Left renal cortex interstitium (tissue), 4 donors: ENCODE measurements at regions not wholly inside any gene's neighbourhood (a gene's known extent, or its start where the extent isn't known, plus 50 kb on each side); places are given as distances from the start of the nearest gene placed in this dataset.

Experiments used
- DNase-seq, 4 donors: peaks; one replicate each; pipeline ENCODE4 v3.0.0-alpha.2; 2013; ENCODE audit warnings: low read depth in 4 of 4, low spot score in 2 of 4, missing footprints in 1 of 4

GRCh38 chr4:187174749-187175148, 451.1 kb upstream of the FAT1 start:
- DNase-seq = no peak

DNA sequence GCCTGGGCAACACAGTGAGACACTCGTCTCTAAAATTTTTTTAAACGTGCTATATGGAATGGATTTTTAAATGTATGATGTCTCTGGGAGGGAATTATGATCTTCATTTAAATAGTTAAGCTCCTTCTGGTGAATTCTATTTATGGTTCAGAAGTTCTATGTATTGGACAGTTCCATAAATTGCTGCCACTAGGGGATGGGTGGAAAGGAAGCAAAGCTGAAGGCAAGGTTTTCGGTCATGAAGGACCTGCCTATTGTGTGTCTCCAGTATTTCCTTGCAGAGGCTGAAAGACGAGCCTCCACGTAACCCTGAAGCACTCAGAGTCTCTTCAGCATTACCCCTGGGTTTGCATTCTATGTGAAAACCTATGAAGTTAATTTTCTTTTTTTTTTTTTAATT, 451.5 kb upstream of the FAT1 start:
- DNase-seq = no peak

GRCh38 chr4:187176261-187176910, 452.7 kb upstream of the FAT1 start:
- DNase-seq = no peak

DNA sequence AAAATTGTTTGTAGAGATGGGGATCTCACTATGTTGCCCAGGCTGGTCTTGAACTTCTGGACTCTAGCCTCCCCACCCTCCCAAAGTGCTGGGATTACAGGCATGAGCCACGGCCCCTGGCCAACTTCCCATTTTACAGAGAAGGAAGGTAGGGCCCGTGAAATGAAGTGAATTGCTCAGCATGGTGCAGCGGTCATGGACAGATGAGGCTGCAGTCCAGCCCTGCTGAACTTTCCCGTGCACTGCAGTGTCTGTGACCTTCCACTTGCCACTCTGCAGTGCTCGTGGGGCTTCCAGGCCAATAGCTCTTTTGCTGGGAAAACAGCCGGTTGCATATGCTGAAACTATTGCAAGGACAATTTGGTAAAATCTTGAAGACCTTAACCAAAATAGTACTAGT, 454.4 kb upstream of the FAT1 start:
- DNase-seq = no peak

GRCh38 chr4:187178587-187178986, 454.9 kb upstream of the FAT1 start:
- no peak for DNase-seq

DNA sequence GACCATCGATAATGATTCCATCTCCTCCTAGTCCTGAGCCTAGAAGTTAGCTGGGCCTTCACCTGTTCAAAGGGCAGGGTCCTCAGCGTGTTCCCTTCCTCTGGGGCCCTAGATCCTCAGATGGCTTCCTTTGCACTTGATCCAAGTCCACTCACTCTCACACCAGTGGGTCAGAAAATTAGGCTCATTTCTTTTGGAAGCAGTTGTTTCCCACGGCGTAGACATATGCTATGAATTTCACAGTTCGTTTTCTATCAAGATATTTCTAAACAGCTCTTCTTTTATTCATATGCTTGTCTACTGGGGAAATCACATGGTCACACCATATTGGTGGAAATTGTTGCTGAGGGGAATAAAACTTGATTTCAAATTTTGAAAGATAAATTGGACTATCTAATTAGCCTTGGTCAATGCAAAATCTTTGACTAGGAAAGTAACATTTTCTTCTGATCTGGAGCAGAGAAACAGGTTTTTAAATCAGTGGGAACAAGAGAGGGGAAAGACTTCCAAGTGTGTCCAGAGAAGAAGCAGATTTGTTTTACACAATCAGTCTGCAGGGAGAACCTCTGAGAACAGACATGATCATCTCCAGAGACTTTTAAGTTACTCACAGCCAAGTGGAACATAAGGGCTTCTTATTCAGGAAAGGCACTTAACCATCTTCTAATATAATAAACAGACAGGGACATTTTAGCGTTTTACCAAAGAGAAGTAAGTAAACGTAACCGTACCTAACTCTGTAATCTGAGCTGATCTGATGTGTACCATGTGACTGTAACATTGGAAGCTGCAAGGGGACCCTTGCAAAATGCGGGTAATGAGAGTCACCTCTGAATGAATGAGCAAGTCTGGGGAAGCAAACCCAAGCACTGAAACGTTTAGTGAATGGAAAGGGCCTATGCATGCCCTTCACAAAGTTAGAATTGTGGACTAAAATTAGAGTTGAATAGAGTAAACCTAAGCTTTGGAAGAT, 455.7 kb upstream of the FAT1 start:
- no peak for DNase-seq

- no peak for DNase-seq
Measured at GRCh38 chr4:187181054-187181453, 457.4 kb upstream of the FAT1 start.

DNA sequence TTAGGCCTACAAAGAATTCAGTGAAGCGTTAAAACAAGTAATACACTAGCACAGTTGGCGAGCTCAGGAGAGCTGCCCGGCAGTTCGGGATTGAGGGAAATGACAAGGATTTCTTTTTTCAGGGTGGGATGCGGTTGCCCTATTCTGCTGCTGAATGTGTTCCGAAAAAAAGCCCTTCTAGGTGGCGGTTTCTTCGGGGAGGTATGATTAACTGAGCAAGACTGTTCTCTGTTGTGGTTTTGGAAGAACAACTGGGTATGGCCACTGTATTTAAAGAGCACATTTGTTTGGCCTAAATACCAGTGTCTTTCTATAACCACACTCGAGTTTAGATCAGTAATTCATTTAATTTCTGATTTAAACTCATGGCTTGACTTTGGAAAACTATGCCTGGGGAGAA, 459.7 kb upstream of the FAT1 start:
- DNase-seq = no peak

- no peak for DNase-seq
Measured at GRCh38 chr4:187183826-187184225, 460.2 kb upstream of the FAT1 start.

DNA sequence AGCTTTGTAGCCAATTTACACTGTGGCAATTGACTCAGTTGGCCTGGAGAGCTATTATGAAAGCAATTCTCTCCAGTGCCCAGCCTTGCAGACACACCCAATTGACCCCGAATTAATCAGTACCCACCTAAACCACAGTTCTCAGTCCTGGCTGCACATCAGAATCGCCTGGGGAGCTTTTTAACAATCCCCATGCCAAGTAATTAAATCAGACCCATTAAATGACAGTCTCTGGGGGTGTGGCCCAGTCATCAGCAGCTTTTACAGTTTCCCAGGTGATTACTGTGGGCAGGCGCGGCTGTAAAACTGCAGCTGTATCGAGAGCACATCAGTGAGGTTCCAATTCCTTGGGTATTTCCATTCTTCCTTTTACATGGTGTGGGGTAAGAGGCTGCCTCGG, 460.9 kb upstream of the FAT1 start:
- DNase-seq = no peak

DNA sequence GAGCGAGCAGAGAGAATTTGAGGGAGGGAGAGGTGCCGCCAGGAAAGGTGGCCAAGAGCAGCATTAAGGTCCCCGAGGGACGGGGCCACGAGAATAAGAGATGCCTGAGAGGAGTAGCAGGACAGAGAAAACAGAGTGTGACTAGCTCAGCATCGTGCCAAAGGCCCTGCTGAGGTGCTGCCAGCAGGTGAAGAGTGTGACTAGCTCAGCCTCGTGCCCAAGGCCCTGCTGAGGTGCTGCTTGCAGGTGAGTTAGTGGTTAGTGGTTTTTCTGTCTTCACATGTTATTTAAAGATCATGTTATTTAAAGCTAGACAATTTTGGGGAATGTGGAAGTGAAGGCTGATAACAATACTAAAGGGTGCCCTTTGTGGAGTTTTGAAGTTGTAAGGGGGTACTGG, 464.5 kb upstream of the FAT1 start:
- no peak for DNase-seq

DNA sequence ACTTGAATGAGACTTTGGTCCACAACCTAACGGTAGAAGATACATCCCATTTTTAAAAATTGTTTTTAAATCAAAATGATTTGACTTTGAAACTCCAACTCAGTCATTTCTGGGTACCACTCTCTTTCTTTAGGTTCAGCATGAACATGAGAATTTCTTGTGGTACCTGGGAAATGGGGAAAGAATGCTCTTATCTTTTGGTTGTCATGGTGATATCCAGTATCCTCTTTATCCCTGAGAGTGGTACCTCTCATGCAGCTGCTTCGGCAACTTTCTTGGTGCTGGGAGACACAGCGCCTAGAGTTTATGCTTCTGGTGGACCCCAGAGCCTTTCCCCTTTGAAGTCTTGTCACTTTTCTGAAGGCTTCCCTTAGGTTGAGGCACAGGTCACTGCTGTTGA, 465.1 kb upstream of the FAT1 start:
- no peak for DNase-seq

- DNase-seq = no peak
Measured at GRCh38 chr4:187190390-187190789, 466.7 kb upstream of the FAT1 start.

DNA sequence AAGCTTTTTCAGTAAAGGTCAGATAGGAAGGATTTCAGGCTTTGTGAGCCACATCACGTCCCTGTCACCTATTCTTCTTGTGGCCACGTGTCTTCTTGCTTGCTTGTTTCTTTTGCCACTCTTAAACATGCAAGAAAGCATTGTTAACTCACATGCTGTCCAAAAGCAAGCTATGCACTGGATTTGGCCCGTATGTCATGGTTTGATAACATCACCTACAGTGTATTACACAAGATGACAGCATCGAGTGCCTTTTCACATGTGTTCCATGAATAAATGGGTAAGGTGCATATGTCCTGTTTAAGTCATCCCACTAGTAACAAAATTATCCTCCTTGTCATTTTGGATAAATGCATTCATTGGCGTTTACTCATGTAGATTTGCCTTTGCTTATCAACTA, 468.0 kb upstream of the FAT1 start:
- no peak for DNase-seq

DNA sequence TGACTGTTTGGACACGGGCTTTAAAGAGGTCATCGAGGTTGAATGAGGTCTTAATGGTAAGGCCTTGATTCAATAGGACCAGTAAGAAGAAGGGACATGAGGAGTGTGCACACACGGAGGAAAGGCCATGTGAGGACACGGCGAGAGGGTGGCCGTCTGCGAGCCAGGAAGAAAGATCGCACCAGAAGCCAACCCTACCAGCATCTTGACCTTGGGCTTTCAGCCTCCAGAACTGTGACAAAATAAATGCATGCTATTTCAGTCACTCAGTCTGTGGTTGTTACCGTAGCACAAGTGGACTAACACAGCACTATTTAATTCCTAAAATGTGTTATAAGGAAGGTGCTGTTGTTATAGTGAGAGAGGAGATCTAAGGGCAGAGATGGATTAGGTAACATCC, 468.6 kb upstream of the FAT1 start:
- no peak for DNase-seq

DNA sequence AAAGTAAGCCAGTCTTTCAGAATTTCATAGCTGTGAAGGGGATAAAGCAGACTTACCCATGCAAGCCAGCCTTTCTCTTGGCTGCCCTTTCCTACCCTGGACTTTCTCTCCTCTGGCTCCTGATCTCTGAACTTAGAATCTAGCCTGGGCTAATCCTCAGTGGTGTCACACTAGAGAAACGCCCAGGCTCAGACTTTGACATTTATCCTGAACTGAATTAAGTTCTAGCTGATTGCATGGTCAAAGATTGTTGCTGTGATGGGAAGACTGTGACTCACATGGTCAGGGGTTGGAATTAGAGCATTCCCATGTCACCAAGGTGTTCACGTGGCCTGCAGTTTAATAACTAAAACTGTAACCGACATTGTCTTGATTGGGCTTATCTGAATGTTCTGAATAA, 469.5 kb upstream of the FAT1 start:
- no peak for DNase-seq

- no peak for DNase-seq
Measured at GRCh38 chr4:187204389-187204918, 480.8 kb upstream of the FAT1 start.

- DNase-seq = no peak
Measured at GRCh38 chr4:187207931-187208330, 484.3 kb upstream of the FAT1 start.

GRCh38 chr4:187208651-187209050, 485.0 kb upstream of the FAT1 start:
- DNase-seq = no peak

DNA sequence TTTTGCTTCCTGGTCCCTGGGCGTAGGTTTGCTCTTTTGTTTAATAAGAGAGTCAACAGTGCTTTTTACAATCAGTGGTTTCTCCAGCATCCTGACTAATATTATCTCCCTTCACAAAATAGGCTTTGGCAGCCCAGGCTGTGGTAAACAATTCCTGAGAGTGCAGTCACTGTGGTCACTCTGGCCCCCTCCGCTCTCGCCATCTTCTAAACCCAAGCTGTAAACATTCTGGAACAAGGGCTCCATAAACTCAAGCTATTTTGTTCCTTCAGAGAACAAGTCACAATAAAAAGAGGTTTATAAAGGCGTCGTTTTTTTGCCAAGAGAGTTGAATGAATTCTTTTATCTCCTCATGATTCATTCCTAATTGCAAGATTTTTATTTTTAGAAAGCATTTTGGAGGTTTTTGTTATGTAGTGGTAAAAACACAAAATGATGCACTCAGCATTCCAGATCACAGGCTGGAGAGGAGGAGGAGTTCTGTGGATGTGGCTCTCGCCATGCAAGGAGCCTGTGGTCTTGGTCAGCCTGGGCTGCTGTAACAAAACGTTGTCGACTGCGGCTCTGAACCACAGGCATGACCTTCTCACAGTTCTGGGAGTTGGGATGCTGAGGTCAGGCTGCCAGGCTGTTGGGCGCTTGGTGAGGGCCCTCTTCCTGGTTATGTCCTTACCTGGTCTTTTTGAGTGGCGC, 486.4 kb upstream of the FAT1 start:
- no peak for DNase-seq

- DNase-seq = no peak
Measured at GRCh38 chr4:187212446-187213080, 488.9 kb upstream of the FAT1 start.
